Daoy (cell line): ENCODE measurements at regions not wholly inside any gene's neighbourhood (a gene's known extent, or its start where the extent isn't known, plus 50 kb on each side); places are given as distances from the start of the nearest gene placed in this dataset.

ENCODE experiments used
- DNase-seq: peaks from one replicate; pipeline ENCODE4 v3.0.0-alpha.2; 2015; ENCODE audit warnings: low read depth

DNA sequence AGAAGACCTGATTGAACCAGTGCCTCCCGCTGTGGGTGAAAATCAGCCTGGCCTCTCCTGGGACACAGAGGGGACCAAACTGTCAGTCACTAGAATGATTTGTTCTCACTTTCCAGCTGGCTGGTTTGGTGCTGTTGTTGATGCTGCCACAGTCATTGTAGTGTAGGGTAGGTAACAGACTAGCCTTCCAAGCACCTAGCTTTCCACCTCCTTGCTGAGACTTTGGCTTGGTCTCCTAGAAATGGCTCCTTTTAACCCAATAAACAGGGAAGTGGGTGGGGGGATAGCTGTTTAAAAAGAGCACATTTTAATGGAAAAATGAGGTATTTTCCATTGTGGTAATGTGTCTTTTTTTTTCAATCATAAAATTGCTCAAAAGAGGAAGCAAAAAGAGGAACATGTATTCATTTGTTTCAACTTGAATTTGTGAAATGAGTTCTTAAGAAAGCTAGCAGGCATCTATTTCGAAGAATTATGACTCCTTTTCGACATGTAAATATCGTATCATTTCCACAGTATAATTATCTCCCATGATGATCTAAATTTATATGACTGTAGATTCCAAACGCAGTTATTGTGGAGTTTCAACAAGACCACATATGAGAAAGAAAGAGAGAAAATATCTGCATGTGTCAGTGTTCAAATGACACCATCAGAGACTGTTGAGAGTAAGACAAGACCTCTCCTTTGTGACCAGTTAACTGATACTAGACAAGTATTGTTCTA lies 190.1 kb downstream of the HLX start:
- no peak for DNase-seq

DNA sequence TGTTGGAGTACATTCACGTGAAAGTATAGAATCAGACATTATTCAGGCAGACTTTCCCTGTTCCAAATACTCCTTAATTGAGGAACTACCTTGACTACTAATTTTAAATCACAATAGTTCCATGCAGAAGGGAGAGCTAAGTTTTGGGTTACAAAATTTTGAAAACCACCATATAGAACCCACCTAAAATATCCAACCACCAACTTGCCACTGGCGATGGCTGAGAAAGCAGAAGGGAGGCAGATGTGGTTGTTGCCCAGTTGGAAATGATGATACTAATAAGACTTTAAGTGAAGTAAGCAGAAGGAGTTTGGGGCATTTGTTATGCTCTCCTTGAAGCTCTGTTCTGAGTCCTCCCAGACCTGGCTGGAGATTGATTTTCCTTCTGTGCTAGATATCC lies 190.7 kb downstream of the HLX start:
- no peak for DNase-seq

DNA sequence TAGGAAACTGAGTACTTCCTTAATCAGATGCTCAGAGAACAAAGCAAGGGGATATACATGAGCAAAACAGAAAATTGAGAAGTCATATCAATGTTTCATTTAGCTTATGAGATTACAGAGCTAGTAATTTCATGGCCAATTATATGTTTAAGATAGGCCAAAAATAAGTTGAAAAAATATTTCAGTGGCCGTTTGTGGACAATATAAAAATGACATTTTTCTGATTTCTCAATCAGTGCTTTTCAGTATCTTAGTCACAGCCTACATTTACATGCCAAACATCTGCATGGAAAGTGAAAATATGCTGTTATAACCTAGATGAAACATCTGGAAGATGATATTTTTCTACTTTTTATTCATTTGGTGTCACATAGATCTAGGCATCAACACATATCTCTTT lies 192.5 kb downstream of the HLX start:
- no peak for DNase-seq

DNA sequence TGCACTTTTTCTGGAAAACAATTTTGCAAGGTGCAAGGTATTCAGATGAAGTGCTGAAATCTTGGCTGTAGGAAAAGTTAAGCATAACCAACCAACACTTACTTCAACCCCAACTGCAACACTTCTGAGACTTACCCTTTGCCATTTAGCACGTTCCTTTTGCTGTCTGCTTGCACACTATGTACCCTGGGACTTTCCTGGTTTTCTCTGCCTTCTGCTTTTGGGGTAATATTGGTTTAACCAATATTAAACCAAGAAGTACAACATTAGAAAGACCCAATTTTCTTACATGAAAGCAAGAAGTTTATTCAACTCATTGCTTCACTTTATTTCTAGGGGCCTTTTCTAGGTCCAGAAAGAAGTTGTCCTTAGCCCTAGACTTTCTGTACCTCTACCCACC lies 193.0 kb downstream of the HLX start:
- DNase-seq, result no peak

DNA sequence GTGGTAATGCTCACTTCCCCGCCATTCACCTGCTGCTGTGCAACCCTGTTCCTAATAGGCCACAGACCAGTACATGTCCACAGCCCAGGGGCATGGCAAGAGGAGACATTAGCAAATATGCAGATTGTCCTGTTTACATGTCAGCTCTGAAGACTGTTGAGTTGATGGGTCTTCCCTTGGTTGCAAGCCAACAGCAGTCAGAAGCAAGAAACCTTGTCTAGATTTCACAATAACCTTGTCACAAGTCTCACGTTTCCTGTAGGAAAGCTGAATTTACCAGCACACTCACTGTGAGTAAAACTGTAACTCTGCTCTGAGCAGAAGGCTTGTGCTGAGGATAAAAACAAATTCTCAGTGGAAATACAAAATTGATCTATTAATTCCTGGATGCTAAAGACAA lies 195.1 kb downstream of the HLX start:
- DNase-seq, result no peak

DNA sequence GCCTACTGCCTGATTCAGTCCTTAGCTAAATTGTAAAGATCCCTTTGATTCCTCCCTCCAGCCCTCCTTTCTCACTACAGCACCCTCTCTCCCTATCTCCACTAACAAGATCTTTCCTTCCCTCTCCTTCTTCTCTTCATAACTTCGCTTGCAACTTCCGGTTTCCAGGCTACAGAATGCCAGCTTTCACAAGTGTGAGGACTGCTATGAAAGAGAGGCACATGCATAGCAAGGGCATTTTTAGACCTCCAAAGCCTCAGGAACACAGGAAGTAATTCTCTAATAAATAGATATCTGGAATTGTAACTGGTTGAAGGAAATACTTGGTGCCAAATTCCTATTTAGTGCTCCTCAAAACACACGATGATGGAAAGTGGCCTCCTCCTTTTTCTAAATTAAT lies 196.7 kb downstream of the HLX start:
- DNase-seq, result no peak

DNA sequence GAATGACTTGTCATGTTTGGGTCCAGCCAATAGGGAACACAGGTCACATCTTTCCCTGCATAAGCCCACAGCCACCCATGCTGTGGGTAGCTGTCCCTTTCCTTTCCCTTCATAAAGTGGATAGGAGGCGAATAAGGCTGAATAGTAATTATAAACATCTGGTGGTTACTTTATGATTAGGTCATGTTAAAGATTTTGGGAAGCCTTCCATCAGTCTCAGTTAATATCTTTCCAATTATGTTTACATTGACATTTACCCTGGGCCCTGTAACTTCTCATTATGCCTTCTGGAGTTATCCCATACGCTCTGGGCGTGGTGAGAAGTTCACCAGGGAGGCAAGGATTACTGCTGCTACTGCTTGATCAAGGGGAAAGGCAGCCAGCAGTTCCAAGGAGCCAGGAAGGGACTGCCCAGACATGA lies 197.2 kb downstream of the HLX start:
- DNase-seq, result no peak

DNA sequence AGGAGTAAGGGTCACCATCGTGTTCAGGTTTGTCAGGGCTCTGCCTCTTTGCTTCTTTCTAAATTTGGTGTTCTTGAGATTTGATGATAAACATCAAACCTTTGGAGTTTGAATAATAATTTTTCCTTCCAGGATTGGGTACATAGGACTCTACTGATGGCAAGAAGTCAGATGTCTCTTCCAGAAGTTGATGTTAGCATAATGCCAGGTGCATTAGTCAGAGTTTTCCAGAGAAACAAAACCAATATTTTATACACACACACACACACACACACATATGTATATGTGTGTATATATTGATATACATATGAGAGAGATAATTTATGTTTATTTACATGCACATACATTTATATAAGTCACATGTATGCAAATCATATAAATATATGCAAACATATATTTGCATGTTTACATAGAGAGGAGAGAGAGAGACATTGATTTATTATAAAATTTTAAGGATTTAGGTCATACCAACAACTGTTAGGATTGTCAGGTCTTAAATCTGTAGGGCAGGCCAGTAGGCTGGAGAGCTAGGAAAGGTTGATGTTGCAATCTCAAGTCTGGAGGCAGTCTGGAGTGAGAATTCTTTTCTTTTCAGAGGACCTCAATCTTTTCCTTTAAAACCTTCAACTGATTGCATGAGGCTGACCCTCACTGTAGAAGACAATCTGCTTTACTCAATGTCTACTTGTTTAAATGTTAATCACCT lies 199.2 kb downstream of the HLX start:
- DNase-seq, result no peak

DNA sequence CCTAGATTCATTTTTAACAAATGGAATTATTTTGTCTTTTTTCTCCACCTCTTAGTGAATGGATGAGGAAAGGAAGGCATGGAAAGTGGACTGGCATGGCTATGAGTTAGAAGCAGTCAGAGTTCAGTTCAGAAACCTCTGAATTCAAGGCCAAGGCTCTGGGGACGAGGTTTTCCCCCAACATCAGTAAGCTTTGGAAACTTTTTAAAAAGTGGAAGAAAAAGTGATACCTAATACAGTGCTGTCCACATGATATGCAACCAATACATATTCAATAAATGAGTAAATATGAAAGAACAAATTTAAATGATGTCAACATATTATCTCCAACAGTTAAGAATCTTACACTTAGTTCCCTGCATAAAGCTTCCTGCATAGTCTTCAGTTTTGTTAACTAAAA lies 204.7 kb downstream of the HLX start:
- no peak for DNase-seq

DNA sequence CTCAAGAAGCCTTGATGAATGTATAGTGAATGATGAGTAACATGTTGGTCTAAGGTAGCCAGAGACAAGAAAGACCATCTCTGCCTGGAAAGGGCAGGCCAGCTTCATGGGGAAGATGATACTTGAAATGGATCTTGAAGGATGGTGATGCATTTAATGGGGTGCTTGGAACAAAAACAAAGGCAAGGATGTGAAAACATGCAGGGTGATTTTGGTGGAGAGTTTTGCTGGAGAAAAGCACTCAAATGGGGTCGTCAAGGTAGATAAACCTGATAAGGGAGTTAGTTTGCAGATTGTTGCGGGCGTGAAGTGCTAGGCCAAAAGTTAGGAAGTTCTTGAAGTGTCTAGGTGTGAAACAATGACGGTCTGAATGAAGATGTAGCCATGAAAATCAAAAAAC lies 205.4 kb downstream of the HLX start:
- DNase-seq, result no peak

DNA sequence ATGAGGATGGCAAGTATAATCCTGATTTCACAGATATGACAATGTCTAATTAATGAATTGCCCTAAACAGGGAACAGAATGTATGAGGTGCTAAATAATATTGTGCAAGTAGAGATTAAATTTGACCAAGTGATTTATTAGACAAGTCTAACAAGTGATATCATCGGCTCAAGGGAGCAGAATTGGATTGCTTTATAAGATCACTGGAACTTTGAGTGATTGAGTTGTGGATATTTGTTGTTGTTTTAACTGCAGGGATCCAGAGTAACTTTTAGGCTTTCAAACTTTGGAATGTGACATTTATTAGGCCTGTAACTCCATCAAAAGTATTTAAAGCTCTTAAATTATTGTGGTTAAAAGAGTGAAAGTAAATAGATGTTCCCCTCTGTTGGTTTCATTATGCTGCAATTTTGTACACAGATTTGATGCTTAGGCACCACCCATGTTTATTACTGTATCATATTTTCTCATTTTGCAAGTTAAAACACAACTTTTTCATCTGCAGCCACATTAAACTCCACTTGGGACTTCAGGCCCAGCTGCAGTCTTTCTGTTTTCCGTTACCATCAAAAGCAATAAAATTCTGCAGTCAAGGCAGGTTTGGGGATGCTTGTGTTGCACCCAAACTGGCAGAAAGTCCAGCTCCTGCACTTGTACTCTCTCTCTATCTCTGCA lies 206.6 kb downstream of the HLX start:
- no peak for DNase-seq

DNA sequence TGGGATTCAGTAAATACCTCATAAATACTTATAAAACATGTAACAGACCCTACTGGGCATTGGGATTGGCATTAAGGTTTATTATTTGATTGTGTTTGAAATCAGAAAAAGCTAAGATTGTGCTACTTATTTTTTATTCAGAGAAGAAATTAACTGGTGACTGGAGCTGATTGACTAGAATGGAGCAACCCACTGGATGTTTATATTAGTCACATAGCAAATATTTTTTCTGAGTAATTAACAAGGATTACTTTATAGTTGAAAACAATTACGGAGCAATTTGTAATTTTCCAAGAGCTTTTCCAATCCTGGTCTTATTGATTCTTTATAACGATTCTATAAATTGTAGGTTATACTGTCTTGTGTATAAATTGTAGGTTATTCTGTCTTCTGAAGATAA lies 208.7 kb downstream of the HLX start:
- DNase-seq, result no peak

DNA sequence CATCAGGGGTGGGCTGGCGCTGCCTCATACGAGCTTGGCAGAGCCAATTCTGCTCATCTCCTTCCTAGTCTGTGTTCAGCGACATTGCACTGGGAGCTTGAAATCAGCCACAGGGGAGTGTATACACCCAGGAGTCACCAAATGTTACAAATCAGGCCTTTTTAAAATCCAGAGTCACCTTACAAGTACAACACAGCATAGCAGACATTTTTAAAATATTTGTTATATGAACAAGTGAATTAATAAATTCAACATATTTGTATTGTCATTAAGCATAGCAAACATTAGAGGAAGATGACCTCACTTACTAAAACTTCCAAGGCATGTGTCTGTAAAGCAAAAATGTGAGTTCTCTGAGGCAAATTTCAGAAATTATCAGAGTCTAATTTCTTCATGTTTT lies 210.0 kb downstream of the HLX start:
- no peak for DNase-seq

DNA sequence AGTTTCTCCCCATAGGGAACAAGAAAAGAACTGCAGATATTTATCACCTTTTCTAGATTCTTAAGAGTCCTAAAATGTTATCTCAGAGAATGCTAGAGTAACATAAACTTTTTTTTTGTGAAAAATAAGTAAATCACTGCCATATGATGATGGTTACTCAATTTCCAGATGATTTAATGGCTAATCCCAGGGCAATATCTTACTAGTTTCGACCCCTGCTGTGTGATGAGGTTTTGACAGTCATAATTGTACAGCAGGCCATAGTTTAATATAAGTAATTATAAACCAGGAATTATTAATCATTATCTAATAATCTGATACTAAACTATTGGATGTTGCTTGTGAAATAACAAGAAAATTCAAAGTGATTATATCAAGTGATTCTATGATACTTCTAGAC lies 210.6 kb downstream of the HLX start:
- no peak for DNase-seq

DNA sequence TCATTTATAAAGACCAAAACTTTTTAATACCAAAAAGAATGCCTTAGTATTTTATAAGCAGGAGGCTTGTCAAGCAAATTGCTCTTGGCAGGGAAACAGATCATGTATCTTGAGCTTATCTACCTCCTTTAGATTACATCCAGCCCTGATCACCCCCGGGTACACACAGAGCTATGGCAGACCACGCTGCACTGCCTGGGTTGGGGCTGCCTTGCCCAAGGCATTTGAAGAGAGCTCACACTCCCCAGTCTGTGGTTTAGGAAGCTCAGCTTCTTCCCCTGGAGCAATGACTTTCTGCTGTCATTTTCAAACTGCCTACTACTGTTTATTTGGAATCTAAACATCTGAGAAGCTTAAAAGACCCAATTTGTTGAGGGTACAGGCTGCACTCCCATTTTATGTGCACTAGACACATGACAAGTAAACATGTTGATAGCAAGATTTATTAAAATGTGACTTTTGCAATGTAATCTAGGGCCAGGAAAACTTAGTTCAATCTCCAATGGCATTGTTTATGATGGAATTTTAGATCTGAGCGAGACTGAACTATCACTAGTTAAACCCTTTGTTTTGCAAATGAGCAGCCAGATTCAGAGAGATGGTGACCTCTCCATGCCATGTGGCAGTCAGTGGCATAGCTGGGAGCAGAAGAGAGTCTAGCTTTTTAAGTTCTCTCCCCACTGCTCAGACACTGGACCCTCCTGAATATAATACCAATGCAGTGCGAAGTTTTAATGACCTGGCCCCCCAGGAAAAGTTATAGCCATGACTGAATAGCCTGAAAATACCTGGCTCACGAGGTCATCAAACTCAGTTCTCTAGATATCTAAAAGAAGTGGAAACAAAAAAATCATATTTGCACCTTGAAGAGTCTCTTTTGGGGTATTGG lies 214.9 kb downstream of the HLX start:
- DNase-seq, result no peak

DNA sequence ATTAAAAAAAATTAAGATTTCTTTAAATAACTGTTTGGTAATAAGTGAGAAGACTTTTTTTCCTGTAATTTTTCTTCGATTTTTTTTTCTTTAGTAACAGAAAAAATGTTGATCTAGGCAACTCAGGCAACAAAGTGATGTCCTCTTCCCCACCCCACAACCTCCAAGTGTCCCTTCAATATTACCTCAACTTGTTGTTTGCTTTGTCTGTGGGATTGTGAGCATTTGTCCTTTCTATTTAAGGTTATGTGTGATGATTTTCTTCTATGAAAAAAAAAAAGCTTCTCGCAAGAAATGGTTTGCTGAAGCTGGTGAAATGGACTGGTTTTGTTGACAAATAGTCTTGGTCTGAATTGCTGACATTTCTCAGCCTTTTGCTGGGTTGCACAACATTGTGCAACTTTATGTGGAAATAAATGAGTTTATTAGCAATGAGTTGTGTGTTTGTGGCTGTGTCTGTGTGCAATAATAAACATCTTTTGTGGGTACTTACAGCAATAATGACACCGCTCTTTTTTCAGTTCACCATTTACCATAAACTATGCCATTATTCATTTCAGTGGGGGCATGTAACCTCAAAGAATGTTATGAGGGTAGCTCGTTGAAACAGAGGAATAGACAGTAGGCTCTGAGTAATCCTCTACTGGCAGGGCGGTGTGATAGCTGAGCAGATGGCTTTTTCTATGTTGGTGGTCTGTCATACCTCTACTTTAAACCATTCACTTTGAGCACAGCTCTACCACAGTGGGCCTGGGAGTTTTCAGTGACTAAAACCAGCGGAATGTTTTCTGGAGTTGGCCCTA lies 218.4 kb downstream of the HLX start:
- peak; percentile 67 for DNase-seq

DNA sequence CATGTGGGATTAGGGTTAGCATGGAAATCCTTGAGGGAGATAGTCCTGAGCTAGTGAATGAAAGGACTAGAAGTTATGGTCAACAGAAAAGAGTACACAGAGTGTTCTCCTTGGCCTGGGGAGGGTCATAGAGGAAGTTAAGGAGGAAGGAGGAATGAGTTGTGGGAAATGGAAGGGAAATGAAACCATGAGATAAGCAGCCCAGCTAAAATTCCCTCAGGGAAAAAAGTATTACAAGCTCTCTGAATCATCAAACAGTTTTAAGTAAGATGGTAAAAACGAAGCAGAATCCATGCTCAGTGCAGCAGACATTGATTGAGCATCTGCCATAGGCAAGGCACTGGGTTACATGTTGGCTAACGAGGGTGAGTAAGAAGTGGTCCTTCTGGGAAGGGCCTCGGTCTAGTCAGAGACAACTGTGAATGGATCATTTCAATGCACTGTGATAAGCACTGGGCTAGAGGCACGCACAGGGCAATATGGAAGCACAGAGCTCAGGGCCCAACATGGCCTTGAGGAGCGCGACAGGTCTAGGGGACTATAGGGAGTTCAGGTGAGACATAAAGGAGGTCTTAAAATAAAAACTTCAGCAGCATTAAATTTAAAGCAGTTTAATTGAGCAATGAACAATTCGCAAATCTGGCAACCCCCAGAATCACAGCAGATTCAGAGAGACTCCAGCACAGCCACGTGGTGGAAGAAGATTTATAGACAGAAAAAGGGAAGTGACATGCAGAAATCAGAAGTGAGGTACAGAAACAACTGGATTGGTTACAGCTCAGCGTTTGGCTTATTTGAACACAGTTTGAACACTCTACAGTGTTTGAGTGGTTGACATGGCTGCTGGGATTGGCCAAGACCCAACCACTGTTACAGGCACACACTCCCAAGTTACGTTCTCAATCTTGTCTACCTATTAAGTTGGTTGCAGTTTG lies 219.5 kb downstream of the HLX start:
- no peak for DNase-seq

DNA sequence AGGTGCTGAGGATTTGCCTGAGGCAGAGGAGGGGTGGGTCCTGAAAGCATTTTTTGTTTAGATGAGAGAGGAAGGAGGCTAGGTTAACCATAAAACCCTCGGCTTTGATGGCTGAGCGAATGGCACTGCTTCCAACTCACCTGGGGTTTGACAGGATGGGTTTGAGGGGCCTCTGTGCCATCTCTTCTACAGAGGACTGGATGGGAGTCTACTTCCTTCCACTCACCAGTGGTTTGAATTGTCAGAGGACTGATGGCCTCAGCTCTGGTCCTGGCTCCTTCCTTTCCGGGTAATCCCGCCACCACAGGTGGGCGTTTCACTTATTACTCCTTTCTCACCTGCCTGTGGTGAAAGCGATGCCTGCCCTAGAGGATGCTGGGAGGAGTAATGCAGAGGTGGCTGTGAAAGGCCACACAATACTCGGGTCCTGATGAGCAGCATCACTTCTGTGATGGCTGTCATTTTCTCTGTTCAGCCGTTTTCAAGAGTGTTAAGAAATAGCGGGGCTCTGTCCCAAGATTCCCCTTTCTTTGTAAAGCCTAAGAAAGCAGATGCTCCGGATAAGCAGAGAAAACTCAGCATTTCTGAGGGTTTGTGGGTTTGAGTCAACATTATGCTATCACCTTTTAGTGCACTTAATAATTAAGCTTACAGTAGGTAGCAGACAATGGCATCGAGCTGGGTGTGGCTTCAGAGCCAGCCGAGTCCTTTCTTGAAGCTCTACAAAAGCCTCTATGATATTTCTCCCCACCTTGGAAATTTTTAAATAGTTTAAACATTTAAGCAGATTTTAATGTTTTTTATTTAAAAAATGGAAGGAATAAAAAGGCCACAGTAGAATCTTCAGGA lies 220.7 kb downstream of the HLX start:
- no peak for DNase-seq

DNA sequence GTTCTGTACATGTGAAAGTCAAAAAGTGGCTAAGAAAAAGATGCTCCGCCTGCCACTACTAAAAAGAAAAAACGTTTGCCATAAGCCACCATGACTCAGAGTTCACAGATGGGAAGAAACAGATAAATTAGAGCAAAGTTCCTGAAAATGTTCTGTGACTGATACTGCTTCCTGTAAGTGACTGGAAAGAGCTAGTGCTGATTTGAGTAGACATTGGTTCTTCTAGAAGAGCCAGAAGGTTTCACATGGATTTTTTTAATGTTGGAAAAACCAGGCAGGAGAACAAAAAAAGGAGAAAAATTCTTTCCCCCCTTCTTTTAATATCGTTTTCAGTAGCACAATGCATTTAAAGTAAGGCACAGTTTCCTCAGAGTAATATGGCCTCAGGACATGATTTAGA lies 221.4 kb downstream of the HLX start:
- DNase-seq, result peak; percentile 44
